ENCODE measurements at regions not wholly inside any gene's neighbourhood (a gene's known extent, or its start where the extent isn't known, plus 50 kb on each side); places are given as distances from the start of the nearest gene placed in this dataset.

GRCh38 chr22:44442186-44442815 lies 55.7 kb downstream of the RTL6 start:
- no peak for DNase-seq

GRCh38 chr22:44441401-44442185 lies 56.4 kb downstream of the RTL6 start:
- no peak for DNase-seq

- DNase-seq = no peak
These were observed 57.5 kb downstream of the RTL6 start for GRCh38 chr22:44440224-44441160.

- no peak for DNase-seq
These were observed 58.4 kb downstream of the RTL6 start for GRCh38 chr22:44439356-44440223.

- no peak for DNase-seq
These were observed 59.4 kb downstream of the RTL6 start for GRCh38 chr22:44438481-44439131.

- DNase-seq = no peak
These were observed 60.0 kb downstream of the RTL6 start for GRCh38 chr22:44438056-44438455.

GRCh38 chr22:44437216-44438055 lies 60.6 kb downstream of the RTL6 start:
- DNase-seq = no peak

- no peak for DNase-seq
These were observed 61.3 kb downstream of the RTL6 start for GRCh38 chr22:44436736-44437135.

- no peak for DNase-seq
These were observed 66.8 kb downstream of the RTL6 start for GRCh38 chr22:44431256-44431655.

GRCh38 chr22:44430716-44431115 lies 67.3 kb downstream of the RTL6 start:
- no peak for DNase-seq

- DNase-seq = no peak
These were observed 68.0 kb downstream of the RTL6 start for GRCh38 chr22:44429941-44430587.

GRCh38 chr22:44428941-44429830 lies 68.8 kb downstream of the RTL6 start:
- DNase-seq = no peak

GRCh38 chr22:44427611-44428470 lies 70.2 kb downstream of the RTL6 start:
- no peak for DNase-seq

GRCh38 chr22:44426981-44427380 lies 71.1 kb downstream of the RTL6 start:
- no peak for DNase-seq

GRCh38 chr22:44425694-44426045 lies 72.4 kb downstream of the RTL6 start:
- no peak for DNase-seq

GRCh38 chr22:44424867-44425693 lies 73.0 kb downstream of the RTL6 start:
- DNase-seq = no peak

- no peak for DNase-seq
These were observed 73.7 kb downstream of the RTL6 start for GRCh38 chr22:44424359-44424682.

Measured in EL (cell line).